ENCODE measurements at regions not wholly inside any gene's neighbourhood (a gene's known extent, or its start where the extent isn't known, plus 50 kb on each side); places are given as distances from the start of the nearest gene placed in this dataset.
A peak's percentile ranks its signal among the peaks of the same experiment; 100 is the strongest.
"Not testable (repeated sequence)": the region's sequence is repeated elsewhere in the genome, so short reads cannot be mapped to it uniquely, and the experiment has no call there.

GRCh38 chr5:36489505-36489904, 116.9 kb upstream of the SLC1A3 start:
- no peak for DNase-seq

GRCh38 chr5:36491856-36492255, 114.5 kb upstream of the SLC1A3 start:
- no peak for DNase-seq

DNA sequence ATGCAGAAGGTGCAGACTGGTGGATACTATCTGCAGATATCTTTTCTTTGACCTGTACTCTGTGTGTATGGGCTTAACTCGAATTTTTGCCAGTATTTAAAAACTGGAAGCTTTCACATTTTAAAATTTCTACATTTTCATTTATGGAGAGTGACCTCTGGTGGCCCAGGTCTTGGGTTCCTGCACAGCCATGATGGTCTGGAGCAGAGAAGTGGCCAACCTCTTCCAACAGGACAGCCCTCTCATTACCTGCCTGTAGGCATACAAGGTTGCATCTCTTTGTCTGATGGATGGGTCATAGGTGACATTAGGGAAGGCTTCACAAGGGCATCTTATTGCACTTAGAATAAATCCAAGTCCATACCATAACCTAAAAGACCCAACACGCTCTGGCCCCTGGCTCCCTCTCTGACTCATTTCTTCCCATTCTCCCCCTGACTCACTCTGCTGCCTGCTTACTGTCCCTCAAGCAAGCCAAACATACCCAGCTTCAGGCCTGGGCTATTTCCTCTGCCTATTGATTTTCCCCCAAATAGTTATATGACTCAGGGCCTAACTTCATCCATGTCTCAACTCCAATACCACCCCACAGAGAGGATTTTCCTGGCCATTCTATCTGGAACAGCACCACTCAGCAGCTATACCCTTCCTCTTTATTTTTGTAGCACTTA, 113.3 kb upstream of the SLC1A3 start:
- no peak for DNase-seq

- no peak for DNase-seq
Measured at GRCh38 chr5:36494028-36494427, 112.4 kb upstream of the SLC1A3 start.

- DNase-seq, result no peak
Measured at GRCh38 chr5:36494841-36495601, 111.4 kb upstream of the SLC1A3 start.

GRCh38 chr5:36495611-36496010, 110.8 kb upstream of the SLC1A3 start:
- no peak for DNase-seq

DNA sequence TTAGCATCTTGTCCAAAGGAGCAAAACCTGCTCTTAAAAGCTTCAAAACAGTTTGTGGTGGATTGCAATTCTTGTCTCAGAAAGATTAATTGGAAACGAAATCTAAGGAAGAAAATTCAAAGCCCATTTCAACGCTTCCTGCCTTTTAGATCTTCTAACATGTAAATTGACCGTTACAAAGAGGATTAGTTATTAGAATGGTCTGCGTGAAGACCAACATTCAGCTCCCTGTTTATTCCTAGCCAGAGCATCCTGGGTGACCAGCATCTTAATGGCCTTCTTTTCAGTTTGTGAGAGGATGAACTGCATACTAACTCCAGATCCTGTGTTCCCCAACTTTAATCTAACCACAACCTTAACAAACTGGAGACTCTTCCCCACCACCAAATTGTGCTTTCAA, 109.9 kb upstream of the SLC1A3 start:
- DNase-seq, result no peak

DNA sequence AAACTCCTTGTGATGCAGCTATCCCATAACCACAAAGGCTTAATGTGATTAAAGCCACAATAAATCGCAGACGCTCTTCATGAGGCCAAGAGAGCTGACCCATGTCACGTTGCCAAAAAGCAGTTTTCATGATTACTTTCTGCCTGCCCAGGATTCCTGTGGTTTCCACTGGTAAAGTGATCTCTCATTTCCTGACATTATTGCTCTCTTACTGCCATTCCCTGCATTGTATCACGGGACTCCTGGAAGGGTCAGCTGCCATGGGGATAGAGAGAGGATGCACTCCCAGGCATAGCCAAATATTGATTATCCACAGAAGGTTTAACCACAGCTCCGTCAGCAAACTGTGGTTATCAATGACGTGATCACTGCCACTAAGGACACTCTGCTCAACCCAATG, 103.8 kb upstream of the SLC1A3 start:
- DNase-seq, result no peak

DNA sequence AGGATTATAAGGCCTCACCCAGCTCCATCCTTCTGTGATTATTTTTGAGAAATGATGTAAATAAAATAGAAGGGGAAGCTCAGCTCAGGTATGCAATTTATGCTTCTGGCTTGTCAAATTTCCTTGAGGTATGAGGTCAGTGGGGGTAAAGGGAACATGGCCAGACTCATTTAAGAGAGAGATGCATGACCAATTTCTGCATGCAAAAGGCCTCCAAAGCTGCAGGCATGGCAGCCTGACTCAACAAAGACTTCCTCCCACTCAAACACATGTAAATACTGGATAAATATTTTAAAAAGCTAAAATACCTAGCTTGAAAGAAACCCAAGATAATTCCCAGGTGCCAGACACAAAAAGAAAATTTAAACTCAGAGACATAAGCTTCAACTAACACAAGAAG, 101.4 kb upstream of the SLC1A3 start:
- DNase-seq, result no peak

DNA sequence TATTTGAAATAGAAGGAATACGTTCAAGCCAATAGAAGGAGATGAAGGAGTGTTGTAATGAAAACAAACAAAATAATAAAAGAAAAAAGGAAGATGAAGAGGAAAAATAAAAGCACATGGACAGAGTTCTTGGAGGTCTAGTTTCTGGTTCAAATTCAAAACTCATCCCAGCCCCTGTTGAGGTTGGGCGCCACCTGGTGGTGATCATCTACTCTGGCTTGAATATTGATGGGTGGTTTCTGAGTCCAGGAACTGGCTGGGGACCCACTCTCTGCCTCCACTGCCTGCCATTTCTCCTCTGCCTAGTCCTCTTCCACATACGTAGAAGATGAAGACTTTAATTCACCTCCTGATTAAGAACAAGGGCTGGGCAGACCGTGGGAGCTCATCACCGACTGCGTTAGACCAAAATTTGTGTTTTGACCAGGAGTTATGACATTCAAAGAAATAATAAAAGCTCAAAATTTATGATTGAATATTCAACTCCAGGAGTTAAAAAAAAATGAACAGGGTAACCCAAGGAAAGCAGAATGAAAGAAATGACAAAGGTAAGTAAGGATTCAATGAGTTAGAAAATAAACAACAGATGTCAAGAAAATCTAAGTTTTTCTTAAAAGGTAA, 99.0 kb upstream of the SLC1A3 start:
- DNase-seq, result peak; percentile 70

DNA sequence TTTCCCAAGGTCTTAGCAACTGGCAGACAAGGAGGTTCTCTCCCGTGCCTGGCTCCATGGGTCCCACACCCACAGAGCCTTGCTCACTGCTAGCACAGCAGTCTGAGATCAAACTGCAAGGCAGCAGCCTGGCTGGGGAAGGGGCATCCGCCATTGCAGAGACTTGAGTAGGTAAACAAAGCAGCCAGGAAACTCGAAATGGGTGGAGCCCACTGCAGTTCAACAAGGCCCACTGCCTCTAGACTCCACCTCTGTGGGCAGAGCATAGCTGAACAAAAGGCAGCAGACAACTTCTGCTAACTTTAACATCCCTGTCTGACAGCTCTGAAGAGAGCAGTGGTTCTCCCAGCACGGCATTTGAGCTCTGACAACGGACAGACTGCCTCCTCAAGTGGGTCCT, 98.1 kb upstream of the SLC1A3 start:
- not testable (repeated sequence) for DNase-seq

DNA sequence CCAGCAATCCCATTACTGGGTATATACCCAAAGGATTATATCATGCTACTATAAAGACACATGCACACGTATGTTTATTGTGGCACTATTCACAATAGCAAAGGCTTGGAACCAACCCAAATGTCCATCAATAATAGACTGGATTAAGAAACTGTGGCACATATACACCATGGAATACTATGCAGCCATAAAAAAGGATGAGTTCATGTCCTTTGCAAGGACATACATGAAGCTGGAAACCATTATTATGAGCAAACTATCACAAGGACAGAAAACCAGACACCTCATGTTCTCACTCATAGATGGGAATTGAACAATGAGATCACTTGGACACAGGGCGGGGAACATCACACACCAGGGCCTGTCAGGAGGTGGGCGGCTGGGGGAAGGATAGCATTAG, 92.8 kb upstream of the SLC1A3 start:
- DNase-seq, result not testable (repeated sequence)

DNA sequence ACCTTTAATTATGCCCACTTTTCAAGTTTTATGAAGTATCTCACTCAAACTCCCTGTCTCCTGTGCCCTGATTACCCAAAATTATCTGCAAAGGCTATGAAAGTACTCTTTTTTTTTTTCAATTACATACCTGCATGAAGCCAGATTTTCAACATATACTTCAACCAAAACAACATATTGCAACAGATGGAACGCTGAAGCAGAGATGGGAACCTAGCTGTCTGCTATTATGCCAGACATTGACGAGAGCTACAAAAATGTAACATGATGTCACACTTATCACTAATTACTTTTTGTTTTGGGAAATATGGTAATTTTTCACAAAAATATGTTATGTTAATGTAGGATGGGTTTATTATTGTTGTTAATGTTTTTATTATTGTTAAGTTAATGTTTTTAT, 86.5 kb upstream of the SLC1A3 start:
- no peak for DNase-seq

GRCh38 chr5:36521219-36521618, 85.2 kb upstream of the SLC1A3 start:
- DNase-seq, result no peak

DNA sequence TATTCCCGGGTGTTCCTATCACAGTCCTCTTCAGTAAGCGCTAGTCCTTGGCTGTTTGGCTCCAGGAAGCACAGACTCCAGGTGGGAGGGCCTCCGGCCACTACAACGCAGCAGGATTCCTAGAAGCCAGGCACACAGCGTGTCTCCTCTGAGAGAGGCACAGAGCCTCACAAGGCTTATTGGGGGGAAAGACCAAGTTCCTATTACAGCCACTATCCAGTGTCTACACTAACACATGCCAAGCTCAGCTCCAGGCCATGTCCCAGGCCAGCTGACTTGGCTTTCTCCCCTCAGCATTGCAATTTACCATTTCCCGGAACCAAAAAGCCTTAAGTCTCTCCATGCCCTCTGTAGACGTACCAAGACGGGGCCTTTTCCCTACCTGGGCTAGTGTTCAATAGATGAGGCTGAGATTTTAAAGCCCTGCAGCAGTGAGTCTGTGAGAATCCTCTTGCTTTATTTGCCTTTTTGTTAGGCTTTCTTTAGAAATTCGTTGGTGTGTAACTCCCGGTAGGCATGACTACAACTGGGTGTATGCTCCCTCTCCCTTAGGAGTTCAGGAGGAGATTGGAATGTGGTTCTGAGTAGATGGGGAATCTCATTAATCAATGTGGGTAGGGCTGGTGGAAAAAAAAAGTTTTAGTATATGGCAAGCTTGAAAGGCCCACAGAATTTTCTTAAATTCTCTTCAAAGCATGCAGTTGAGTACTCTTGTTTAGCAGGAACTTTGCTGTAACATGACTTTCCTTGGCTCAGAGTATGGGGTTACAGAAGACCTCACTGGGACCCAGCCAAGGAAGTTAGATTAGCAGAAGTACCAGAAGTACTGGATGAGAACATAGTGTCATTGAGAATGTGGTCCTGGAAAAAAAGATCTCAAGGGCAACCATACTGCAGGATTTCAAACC, 84.3 kb upstream of the SLC1A3 start:
- no peak for DNase-seq

DNA sequence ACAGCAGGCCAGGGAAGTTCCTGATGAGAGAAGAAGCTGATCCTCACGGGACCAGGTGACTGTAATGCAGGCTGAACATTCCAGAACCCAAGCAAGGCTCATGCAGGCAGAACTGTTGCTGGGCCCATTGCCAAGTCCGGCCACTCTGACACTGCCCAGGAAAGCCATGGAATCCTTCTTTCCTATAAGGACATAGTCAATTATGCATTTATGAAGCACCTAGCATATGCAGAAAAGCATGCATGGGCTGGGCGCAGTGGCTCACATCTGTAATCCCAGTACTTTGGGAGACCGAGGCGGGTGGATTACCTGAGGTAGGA, 83.7 kb upstream of the SLC1A3 start:
- no peak for DNase-seq

GRCh38 chr5:36523450-36523849, 83.0 kb upstream of the SLC1A3 start:
- no peak for DNase-seq

DNA sequence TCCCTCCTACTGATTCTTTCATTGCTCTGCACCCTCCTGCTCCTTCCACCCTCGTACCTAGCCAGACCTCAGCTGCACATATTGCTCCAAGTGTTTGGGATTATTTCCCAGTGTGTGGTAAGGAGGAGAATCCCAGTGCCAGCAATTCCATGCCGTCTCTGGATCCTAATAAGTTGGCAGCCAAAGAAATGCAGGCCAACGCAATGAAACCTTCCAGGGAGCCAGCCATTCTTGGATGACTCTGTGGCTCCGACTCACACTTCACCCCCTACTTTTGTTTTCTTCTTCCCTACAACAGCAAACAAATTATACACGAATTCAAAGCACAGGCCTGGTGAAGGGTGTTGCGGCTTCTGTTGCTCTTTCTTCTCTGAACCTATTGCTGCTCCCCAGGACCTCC, 82.5 kb upstream of the SLC1A3 start:
- DNase-seq, result no peak

DNA sequence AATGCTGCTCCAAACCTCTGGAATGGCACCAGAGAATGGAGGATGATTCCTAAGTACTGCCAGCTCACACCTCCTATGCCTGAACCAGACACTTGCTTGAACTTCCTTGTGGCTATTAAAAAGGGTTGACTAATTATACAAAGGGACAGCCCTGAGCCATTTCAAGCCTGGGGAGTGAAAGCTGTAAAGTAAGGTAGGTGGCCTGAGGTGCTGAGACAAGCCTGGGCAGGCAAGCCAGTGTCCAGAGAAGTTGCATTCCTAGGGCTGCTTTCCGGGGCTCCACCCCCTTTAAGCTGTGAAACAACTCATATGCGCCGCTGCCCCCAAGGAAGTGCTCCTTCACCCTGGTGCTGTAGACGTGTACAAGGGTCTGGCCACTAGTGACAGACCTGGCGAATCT, 79.9 kb upstream of the SLC1A3 start:
- DNase-seq, result no peak

DNA sequence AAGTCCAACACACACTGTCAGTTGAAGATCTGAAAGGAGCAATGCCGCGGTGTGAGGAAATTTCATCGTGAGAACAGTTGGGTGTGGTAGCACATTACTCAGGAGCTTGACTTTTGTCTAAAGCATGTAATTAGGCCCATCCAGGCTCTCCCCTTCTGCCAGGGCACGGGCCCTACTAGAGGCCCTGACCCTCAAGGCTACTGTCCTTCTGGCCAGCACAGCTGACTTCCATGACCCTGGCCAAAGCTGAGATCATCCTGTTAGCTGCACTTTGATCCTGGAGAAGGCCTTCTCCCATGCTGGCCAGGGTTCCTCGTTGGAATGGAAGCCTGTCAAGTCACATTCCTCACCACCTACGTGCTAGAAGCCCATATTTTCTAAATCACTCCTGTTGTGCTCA, 77.8 kb upstream of the SLC1A3 start:
- DNase-seq, result no peak

- DNase-seq, result no peak
Measured at GRCh38 chr5:36529142-36529541, 77.3 kb upstream of the SLC1A3 start.

GRCh38 chr5:36530215-36530614, 76.2 kb upstream of the SLC1A3 start:
- DNase-seq, result no peak

DNA sequence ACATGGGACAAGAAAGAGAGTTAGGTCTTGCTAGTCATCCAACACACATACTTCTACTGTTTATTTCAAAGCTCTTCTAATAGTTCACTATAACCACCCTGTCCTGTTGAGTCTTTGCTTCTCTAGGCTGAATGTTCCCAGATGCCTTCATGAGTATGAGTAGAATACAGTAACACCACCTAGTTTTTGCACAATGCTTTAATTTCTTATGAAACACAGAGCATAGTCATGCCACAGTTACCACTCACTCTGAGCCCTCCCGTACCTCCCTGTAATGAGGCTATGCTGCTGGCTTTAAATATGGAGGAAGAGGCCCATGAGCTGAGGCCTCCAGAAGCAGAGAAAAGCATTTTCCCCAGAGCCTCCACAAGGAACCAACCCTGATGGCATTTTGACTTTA, 75.0 kb upstream of the SLC1A3 start:
- no peak for DNase-seq
